ENCODE measurements at regions not wholly inside any gene's neighbourhood (a gene's known extent, or its start where the extent isn't known, plus 50 kb on each side); places are given as distances from the start of the nearest gene placed in this dataset.
"Not testable (repeated sequence)": the region's sequence is repeated elsewhere in the genome, so short reads cannot be mapped to it uniquely, and the experiment has no call there.

- H3K27ac ChIP-seq (ENCODE audit: low read depth in 2 of 2, low read length in 1 of 2); H3K9me2 ChIP-seq; POLR2A ChIA-PET; H3K4me1 ChIP-seq (ENCODE audit: control insufficient read depth in 1 of 2, insufficient read depth in 2 of 2, low read depth in 1 of 2, low read length in 1 of 2); H3K36me3 ChIP-seq (replicated peaks in 1 of 2; ENCODE audit: control insufficient read depth in 1 of 2, insufficient read depth in 2 of 2, low read length in 1 of 2); H3K4me2 ChIP-seq; H2AFZ ChIP-seq (ENCODE audit: low read depth); DNase-seq; H4K20me1 ChIP-seq (ENCODE audit: insufficient read depth); H3K4me3 ChIP-seq (ENCODE audit: low read depth in 2 of 2, low read length in 1 of 2); CTCF ChIA-PET; H3K79me2 ChIP-seq (ENCODE audit: insufficient read depth); H3F3A ChIP-seq (replicated peaks; ENCODE audit: insufficient read depth); H3K9ac ChIP-seq; H3K27me3 ChIP-seq (ENCODE audit: insufficient read depth); H3K9me3 ChIP-seq: not testable (repeated sequence)
- WGBS (ENCODE audit: low lambda C conversion rate) = 7% methylated on average over 2 of the region's 2 CpGs
These were observed 93.7 kb upstream of the FAM90A26 start for GRCh38 chr4:9076486-9076885.

GRCh38 chr4:9073371-9073770 lies 96.8 kb upstream of the FAM90A26 start:
- H3K27ac ChIP-seq (ENCODE audit: low read depth in 2 of 2, low read length in 1 of 2); H3K27me3 ChIP-seq (ENCODE audit: insufficient read depth); H3K9me2 ChIP-seq; H2AFZ ChIP-seq (ENCODE audit: low read depth); H3K4me2 ChIP-seq; H3F3A ChIP-seq (replicated peaks; ENCODE audit: insufficient read depth); CTCF ChIA-PET; H4K20me1 ChIP-seq (ENCODE audit: insufficient read depth); DNase-seq; H3K9me3 ChIP-seq; H3K9ac ChIP-seq; H3K36me3 ChIP-seq (replicated peaks in 1 of 2; ENCODE audit: control insufficient read depth in 1 of 2, insufficient read depth in 2 of 2, low read length in 1 of 2); POLR2A ChIA-PET; H3K4me1 ChIP-seq (ENCODE audit: control insufficient read depth in 1 of 2, insufficient read depth in 2 of 2, low read depth in 1 of 2, low read length in 1 of 2); H3K4me3 ChIP-seq (ENCODE audit: low read depth in 2 of 2, low read length in 1 of 2); H3K79me2 ChIP-seq (ENCODE audit: insufficient read depth): not testable (repeated sequence)
- under 1% methylated on average over 6 of the region's 6 CpGs for WGBS (ENCODE audit: low lambda C conversion rate)

- H3K4me3 ChIP-seq (ENCODE audit: low read depth in 2 of 2, low read length in 1 of 2); DNase-seq; H2AFZ ChIP-seq (ENCODE audit: low read depth); CTCF ChIA-PET; H3K27me3 ChIP-seq (ENCODE audit: insufficient read depth); H3K9me3 ChIP-seq; H3K9ac ChIP-seq; H3K36me3 ChIP-seq (replicated peaks in 1 of 2; ENCODE audit: control insufficient read depth in 1 of 2, insufficient read depth in 2 of 2, low read length in 1 of 2); H3K27ac ChIP-seq (ENCODE audit: low read depth in 2 of 2, low read length in 1 of 2); H3K79me2 ChIP-seq (ENCODE audit: insufficient read depth); H3K9me2 ChIP-seq; H3F3A ChIP-seq (replicated peaks; ENCODE audit: insufficient read depth); H3K4me1 ChIP-seq (ENCODE audit: control insufficient read depth in 1 of 2, insufficient read depth in 2 of 2, low read depth in 1 of 2, low read length in 1 of 2); H3K4me2 ChIP-seq; H4K20me1 ChIP-seq (ENCODE audit: insufficient read depth); POLR2A ChIA-PET: not testable (repeated sequence)
- 5% methylated on average over 14 of the region's 14 CpGs for WGBS (ENCODE audit: low lambda C conversion rate)
These were observed 97.5 kb upstream of the FAM90A26 start for GRCh38 chr4:9072521-9073220.

- 0% methylated on average over 2 of the region's 2 CpGs for WGBS (ENCODE audit: low lambda C conversion rate)
- CTCF ChIA-PET = not testable (repeated sequence)
These were observed 102.3 kb upstream of the FAM90A26 start for GRCh38 chr4:9067923-9068322.

GRCh38 chr4:9063612-9064011 lies 106.6 kb upstream of the FAM90A26 start:
- H4K20me1 ChIP-seq (ENCODE audit: insufficient read depth); DNase-seq; H3F3A ChIP-seq (replicated peaks; ENCODE audit: insufficient read depth); H3K36me3 ChIP-seq (replicated peaks in 1 of 2; ENCODE audit: control insufficient read depth in 1 of 2, insufficient read depth in 2 of 2, low read length in 1 of 2); H3K9me3 ChIP-seq; H3K27me3 ChIP-seq (ENCODE audit: insufficient read depth); H3K9ac ChIP-seq; H3K79me2 ChIP-seq (ENCODE audit: insufficient read depth); H3K9me2 ChIP-seq; H2AFZ ChIP-seq (ENCODE audit: low read depth); POLR2A ChIA-PET; CTCF ChIA-PET; H3K4me1 ChIP-seq (ENCODE audit: control insufficient read depth in 1 of 2, insufficient read depth in 2 of 2, low read depth in 1 of 2, low read length in 1 of 2); H3K4me2 ChIP-seq; H3K27ac ChIP-seq (ENCODE audit: low read depth in 2 of 2, low read length in 1 of 2); H3K4me3 ChIP-seq (ENCODE audit: low read depth in 2 of 2, low read length in 1 of 2): not testable (repeated sequence)
- WGBS (ENCODE audit: low lambda C conversion rate) = 10% methylated on average over 3 of the region's 5 CpGs

More at GRCh38 chr4:9067923-9068322, 102.3 kb upstream of the FAM90A26 start:
- H3K79me2 ChIP-seq (ENCODE audit: insufficient read depth); H3K4me3 ChIP-seq (ENCODE audit: low read depth in 2 of 2, low read length in 1 of 2); H3K4me1 ChIP-seq (ENCODE audit: control insufficient read depth in 1 of 2, insufficient read depth in 2 of 2, low read depth in 1 of 2, low read length in 1 of 2); H3K9ac ChIP-seq; H2AFZ ChIP-seq (ENCODE audit: low read depth); H3K9me2 ChIP-seq; H3F3A ChIP-seq (replicated peaks; ENCODE audit: insufficient read depth); DNase-seq; H3K27ac ChIP-seq (ENCODE audit: low read depth in 2 of 2, low read length in 1 of 2); H3K27me3 ChIP-seq (ENCODE audit: insufficient read depth); H3K36me3 ChIP-seq (replicated peaks in 1 of 2; ENCODE audit: control insufficient read depth in 1 of 2, insufficient read depth in 2 of 2, low read length in 1 of 2); POLR2A ChIA-PET; H3K9me3 ChIP-seq; H3K4me2 ChIP-seq; H4K20me1 ChIP-seq (ENCODE audit: insufficient read depth): not testable (repeated sequence)

- H3F3A ChIP-seq (replicated peaks; ENCODE audit: insufficient read depth); H3K4me3 ChIP-seq (ENCODE audit: low read depth in 2 of 2, low read length in 1 of 2); H3K9me2 ChIP-seq; H3K9ac ChIP-seq; H3K79me2 ChIP-seq (ENCODE audit: insufficient read depth); H2AFZ ChIP-seq (ENCODE audit: low read depth); H3K4me1 ChIP-seq (ENCODE audit: control insufficient read depth in 1 of 2, insufficient read depth in 2 of 2, low read depth in 1 of 2, low read length in 1 of 2); H3K27me3 ChIP-seq (ENCODE audit: insufficient read depth); POLR2A ChIA-PET; H3K9me3 ChIP-seq; H3K27ac ChIP-seq (ENCODE audit: low read depth in 2 of 2, low read length in 1 of 2); H4K20me1 ChIP-seq (ENCODE audit: insufficient read depth); DNase-seq; H3K4me2 ChIP-seq; CTCF ChIA-PET; H3K36me3 ChIP-seq (replicated peaks in 1 of 2; ENCODE audit: control insufficient read depth in 1 of 2, insufficient read depth in 2 of 2, low read length in 1 of 2): not testable (repeated sequence)
- 0% methylated on average over 3 of the region's 3 CpGs for WGBS (ENCODE audit: low lambda C conversion rate)
These were observed 145.3 kb upstream of the FAM90A26 start for GRCh38 chr4:9024866-9025265.

GRCh38 chr4:9009792-9010191 lies 138.2 kb upstream of the HMX1 start:
- H3K9me2 ChIP-seq; POLR2A ChIA-PET; H4K20me1 ChIP-seq (ENCODE audit: insufficient read depth); DNase-seq; H3F3A ChIP-seq (replicated peaks; ENCODE audit: insufficient read depth); H2AFZ ChIP-seq (ENCODE audit: low read depth); H3K4me3 ChIP-seq (ENCODE audit: low read depth in 2 of 2, low read length in 1 of 2); H3K36me3 ChIP-seq (replicated peaks in 1 of 2; ENCODE audit: control insufficient read depth in 1 of 2, insufficient read depth in 2 of 2, low read length in 1 of 2); H3K9me3 ChIP-seq; H3K79me2 ChIP-seq (ENCODE audit: insufficient read depth); H3K9ac ChIP-seq; H3K27ac ChIP-seq (ENCODE audit: low read depth in 2 of 2, low read length in 1 of 2); H3K27me3 ChIP-seq (ENCODE audit: insufficient read depth); H3K4me1 ChIP-seq (ENCODE audit: control insufficient read depth in 1 of 2, insufficient read depth in 2 of 2, low read depth in 1 of 2, low read length in 1 of 2); H3K4me2 ChIP-seq: not testable (repeated sequence)
- CTCF ChIA-PET = interaction anchor here (1.5 kb wide), 1 partner anchor 9 kb away, joined by 7 read pairs; no protein-coding TSS in a partner anchor
- 0% methylated on average over 3 of the region's 4 CpGs for WGBS (ENCODE audit: low lambda C conversion rate)
